ENCODE measurements at regions not wholly inside any gene's neighbourhood (a gene's known extent, or its start where the extent isn't known, plus 50 kb on each side); places are given as distances from the start of the nearest gene placed in this dataset.

DNA sequence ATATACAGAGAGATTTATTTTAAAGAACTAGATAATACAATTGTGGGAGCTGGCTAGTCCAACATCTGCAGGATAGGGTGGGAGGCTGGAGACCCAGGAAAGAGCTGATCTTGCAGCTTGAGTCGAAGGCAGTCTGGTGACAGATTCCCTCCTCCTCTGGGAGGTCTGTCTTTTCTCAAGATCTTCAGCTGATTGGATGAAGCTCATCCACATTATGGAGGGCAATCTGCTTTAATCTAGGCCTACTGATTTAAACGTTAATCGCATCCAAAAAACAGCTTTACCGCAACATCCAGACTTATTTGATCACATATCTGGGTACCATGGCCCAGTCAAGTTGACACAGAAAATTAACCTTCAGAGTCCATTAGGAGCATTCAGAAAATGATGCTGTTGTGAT is 168.1 kb downstream of the ATPSCKMT start:
- H3K9me3 Mint-ChIP-seq: no peaks in the 10 kb centered on the region
- no peaks in the 10 kb centered on the region for H3K27me3 Mint-ChIP-seq (ENCODE audit: low read depth)
- no peak overlapping the region for H3K27ac Mint-ChIP-seq
- H3K4me1 Mint-ChIP-seq: peaks cover 11% of the 10 kb centered on the region
- H3K4me3 Mint-ChIP-seq: no peak overlapping the region
- TF ChIP-seq, protein P1, sequence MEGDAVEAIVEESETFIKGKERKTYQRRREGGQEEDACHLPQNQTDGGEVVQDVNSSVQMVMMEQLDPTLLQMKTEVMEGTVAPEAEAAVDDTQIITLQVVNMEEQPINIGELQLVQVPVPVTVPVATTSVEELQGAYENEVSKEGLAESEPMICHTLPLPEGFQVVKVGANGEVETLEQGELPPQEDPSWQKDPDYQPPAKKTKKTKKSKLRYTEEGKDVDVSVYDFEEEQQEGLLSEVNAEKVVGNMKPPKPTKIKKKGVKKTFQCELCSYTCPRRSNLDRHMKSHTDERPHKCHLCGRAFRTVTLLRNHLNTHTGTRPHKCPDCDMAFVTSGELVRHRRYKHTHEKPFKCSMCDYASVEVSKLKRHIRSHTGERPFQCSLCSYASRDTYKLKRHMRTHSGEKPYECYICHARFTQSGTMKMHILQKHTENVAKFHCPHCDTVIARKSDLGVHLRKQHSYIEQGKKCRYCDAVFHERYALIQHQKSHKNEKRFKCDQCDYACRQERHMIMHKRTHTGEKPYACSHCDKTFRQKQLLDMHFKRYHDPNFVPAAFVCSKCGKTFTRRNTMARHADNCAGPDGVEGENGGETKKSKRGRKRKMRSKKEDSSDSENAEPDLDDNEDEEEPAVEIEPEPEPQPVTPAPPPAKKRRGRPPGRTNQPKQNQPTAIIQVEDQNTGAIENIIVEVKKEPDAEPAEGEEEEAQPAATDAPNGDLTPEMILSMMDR (IDR thresholded peaks at IDR 0.05; ENCODE audit: unreplicated experiment): no peak
- H3K36me3 Mint-ChIP-seq: no peaks in the 10 kb centered on the region
- no peak for DNase-seq (ENCODE audit: low spot score in 2 of 2, unreplicated experiment in 2 of 2)

DNA sequence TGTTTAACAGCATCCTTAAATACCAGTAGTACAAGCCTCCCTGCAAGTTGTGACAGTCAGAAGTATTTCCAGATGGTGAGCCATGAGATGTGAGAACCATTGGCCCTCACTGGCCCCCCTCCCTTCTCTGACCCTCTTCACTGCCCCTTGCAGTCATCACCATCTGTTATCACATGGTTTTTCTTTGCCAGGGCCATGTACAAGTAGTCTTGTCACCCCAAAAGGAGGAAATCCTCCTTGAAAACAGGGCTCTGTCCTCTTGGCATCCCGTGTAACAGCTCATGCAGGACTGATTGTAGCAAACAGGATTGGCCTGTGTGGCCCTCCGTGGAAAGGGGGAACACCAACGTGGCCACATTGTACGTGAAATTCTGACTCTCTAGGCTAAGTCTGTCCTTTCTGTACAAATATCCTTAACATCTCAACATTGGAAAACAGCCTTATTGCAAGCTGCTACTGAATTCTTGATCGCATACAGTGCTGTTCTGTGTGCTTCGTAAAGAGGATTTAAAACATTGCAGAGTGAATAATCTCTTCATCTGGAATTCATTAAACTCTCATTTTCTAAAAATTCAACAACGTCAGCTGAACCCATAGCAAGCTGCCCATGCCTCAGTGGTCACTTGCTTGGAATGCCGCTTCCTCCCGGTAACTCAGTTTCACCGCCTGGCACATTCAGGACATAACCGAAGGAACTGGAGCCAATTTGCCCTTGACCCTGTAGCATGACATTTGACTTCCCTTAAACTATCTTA is 171.7 kb downstream of the ATPSCKMT start:
- no peak for DNase-seq (ENCODE audit: low spot score in 2 of 2, unreplicated experiment in 2 of 2)
- no peaks in the 10 kb centered on the region for H3K27me3 Mint-ChIP-seq (ENCODE audit: low read depth)
- peak overlapping the region; percentile 60 for H3K27ac Mint-ChIP-seq
- H3K4me1 Mint-ChIP-seq: peaks cover 11% of the 10 kb centered on the region
- TF ChIP-seq, protein P1 (IDR thresholded peaks at IDR 0.05; ENCODE audit: unreplicated experiment): no peak
- no peaks in the 10 kb centered on the region for H3K36me3 Mint-ChIP-seq
- H3K4me3 Mint-ChIP-seq: no peak overlapping the region
- H3K9me3 Mint-ChIP-seq: no peaks in the 10 kb centered on the region

DNA sequence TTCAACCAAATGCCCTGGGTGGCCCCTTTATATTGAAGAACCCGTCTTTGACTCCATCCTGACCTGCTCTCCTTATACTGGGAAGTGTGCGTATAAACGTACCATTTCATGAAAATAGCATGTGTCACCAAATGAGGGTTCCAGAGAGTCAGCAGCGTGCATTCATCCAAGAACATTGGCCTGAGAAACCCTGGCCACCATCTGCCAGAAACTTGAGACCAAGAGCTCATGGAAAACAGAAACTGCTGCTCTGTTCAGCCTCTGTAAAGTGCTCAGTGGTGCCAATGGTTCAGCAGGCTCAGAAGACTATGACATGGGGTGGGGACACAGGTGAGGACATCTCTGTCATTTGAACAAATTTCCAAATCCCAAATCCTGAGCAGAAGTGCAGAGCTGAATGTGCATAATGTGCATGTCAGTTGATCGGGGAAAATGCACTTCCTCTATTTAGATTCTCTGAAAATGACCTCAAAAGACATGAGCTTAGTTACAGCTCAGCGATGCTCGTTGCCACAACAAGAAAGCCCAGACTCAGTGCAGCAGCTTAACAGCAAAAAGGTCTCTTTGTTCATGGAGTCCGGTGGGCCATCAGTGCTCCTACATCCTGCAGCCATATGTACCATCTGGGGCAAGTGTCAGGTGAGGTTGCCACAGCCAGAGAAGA is 176.1 kb downstream of the ATPSCKMT start:
- Mint-ChIP-seq H3K4me3 (no peak overlapping the region), H3K9me3 (no peaks in the 10 kb centered on the region), H3K27me3 (ENCODE audit: low read depth) (no peaks in the 10 kb centered on the region), H3K27ac (no peak overlapping the region), H3K36me3 (no peaks in the 10 kb centered on the region), H3K4me1 (peaks cover 11% of the 10 kb centered on the region)
- DNase-seq (ENCODE audit: low spot score in 2 of 2, unreplicated experiment in 2 of 2): no peak
- TF ChIP-seq, protein P1 (IDR thresholded peaks at IDR 0.05; ENCODE audit: unreplicated experiment): no peak

GRCh38 chr5:10069637-10070313 is 179.9 kb downstream of the ATPSCKMT start:
- Mint-ChIP-seq H3K27me3 (ENCODE audit: low read depth) (no peaks in the 10 kb centered on the region), H3K4me3 (no peak overlapping the region), H3K4me1 (no peaks in the 10 kb centered on the region), H3K9me3 (no peaks in the 10 kb centered on the region), H3K36me3 (no peaks in the 10 kb centered on the region), H3K27ac (no peak overlapping the region)
- TF ChIP-seq, protein P1 (IDR thresholded peaks at IDR 0.05; ENCODE audit: unreplicated experiment): no peak
- DNase-seq (ENCODE audit: low spot score in 2 of 2, unreplicated experiment in 2 of 2): no peak

DNA sequence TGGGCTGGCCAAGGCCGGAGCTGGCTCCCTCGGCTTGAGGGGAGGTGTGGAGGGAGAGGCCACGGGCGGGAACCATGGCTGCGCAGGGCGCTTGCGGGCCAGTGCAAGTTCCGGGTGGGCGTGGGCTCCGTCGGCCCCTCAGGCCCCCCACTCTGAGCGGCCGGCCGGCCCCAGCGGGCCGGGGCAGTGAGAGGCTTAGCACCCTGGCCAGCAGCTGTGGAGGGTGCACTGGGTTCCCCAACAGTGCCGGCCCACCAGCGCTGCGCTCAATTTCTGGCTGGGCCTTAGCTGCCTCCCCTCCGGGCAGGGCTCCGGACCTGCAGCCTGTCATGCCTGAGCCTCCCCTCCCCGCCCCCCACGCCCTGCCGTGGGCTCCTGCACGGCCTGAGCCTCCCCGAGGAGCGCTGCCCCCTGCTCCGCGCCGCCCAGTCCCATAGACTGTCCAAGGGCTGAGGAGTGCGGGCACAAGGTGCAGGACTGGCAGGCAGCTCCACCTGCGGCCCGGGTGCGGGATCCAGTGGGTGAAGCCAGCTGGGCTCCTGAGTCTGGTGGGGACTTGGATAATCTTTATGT is 184.2 kb downstream of the ATPSCKMT start:
- TF ChIP-seq, protein P1 (IDR thresholded peaks at IDR 0.05; ENCODE audit: unreplicated experiment): no peak
- Mint-ChIP-seq H3K36me3 (no peaks in the 10 kb centered on the region), H3K9me3 (no peaks in the 10 kb centered on the region), H3K4me1 (no peaks in the 10 kb centered on the region), H3K27me3 (ENCODE audit: low read depth) (no peaks in the 10 kb centered on the region), H3K4me3 (no peak overlapping the region), H3K27ac (no peak overlapping the region)
- DNase-seq (ENCODE audit: low spot score in 2 of 2, unreplicated experiment in 2 of 2): no peak

All from mesothelial cell of epicardium (in vitro differentiated cells).